Mesenchymal stem cell (in vitro differentiated cells and primary cell): ENCODE measurements at regions not wholly inside any gene's neighbourhood (a gene's known extent, or its start where the extent isn't known, plus 50 kb on each side); places are given as distances from the start of the nearest gene placed in this dataset.

Experiments
- DNase-seq: peaks from one replicate; pipeline ENCODE4 v3.0.0-alpha.2; 2013
- H2AFZ ChIP-seq: one replicate; pipeline ENCODE4 v1.6.1; 2013; ENCODE audit warnings: low read depth, mild to moderate bottlenecking, control low read depth, inconsistent platforms, low read length, moderate library complexity
- H2AK5ac ChIP-seq: 2 replicates; pipeline ENCODE4 v1.6.1; 2013; ENCODE audit warnings: low read length, moderate library complexity, mild to moderate bottlenecking, inconsistent platforms; ENCODE audit not compliant: severe bottlenecking
- H2BK120ac ChIP-seq: one replicate; pipeline ENCODE4 v1.6.1; 2013; ENCODE audit warnings: low read depth, mild to moderate bottlenecking, inconsistent platforms, low read length, moderate library complexity
- H2BK12ac ChIP-seq, 2 experiments: one replicate each; pipeline ENCODE4 v1.6.1; 2013; ENCODE audit warnings: inconsistent platforms in 2 of 2, low read length in 2 of 2, mild to moderate bottlenecking in 2 of 2, moderate library complexity in 2 of 2, control low read depth in 1 of 2
- H2BK15ac ChIP-seq: one replicate; pipeline ENCODE4 v1.6.1; 2013; ENCODE audit warnings: mild to moderate bottlenecking, low read depth, inconsistent platforms; ENCODE audit not compliant: poor library complexity, severe bottlenecking
- H2BK5ac ChIP-seq: 2 replicates; pipeline ENCODE4 v1.6.1; 2013; ENCODE audit warnings: low read depth, mild to moderate bottlenecking, low read length, control low read depth, inconsistent platforms; ENCODE audit not compliant: poor library complexity, severe bottlenecking
- H3K14ac ChIP-seq, 2 experiments: one replicate each; pipeline ENCODE4 v1.6.1; 2013; ENCODE audit warnings: inconsistent platforms in 2 of 2, low read length in 2 of 2, control low read depth in 1 of 2, mild to moderate bottlenecking in 1 of 2, moderate library complexity in 1 of 2
- H3K18ac ChIP-seq, 2 experiments: one replicate each; pipeline ENCODE4 v1.6.1; 2013; ENCODE audit warnings: inconsistent platforms in 2 of 2, low read length in 2 of 2, control low read depth in 1 of 2, low read depth in 1 of 2, mild to moderate bottlenecking in 1 of 2
- H3K23ac ChIP-seq, 2 experiments: one replicate each; pipeline ENCODE4 v1.6.1; 2013; ENCODE audit warnings: inconsistent platforms in 2 of 2, low read length in 2 of 2, mild to moderate bottlenecking in 2 of 2, moderate library complexity in 2 of 2, control low read depth in 1 of 2
- H3K27ac ChIP-seq: 2 replicates; pipeline ENCODE4 v1.5.1; 2013; ENCODE audit warnings: mild to moderate bottlenecking, moderate library complexity, low read length, control low read depth, inconsistent platforms; ENCODE audit not compliant: poor library complexity, severe bottlenecking
- H3K27me3 ChIP-seq, 2 experiments: 2 replicates each; pipeline versions ENCODE4 v1.6.1 to v1.7.0; 2013; ENCODE audit warnings: low read length in 2 of 2, mild to moderate bottlenecking in 2 of 2, moderate library complexity in 2 of 2, control low read depth in 1 of 2, inconsistent platforms in 1 of 2; ENCODE audit not compliant: control insufficient read depth in 1 of 2, insufficient read depth in 1 of 2
- H3K36me3 ChIP-seq, 2 experiments: 2 replicates each; pipeline versions ENCODE4 v1.6.1 to v1.7.0; 2013; ENCODE audit warnings: low read length in 2 of 2, control low read depth in 1 of 2, inconsistent platforms in 1 of 2, low read depth in 1 of 2, mild to moderate bottlenecking in 1 of 2; ENCODE audit not compliant: insufficient read depth in 2 of 2, control insufficient read depth in 1 of 2
- H3K4ac ChIP-seq, 2 experiments: one replicate each; pipeline ENCODE4 v1.6.1; 2013; ENCODE audit warnings: inconsistent platforms in 2 of 2, low read length in 2 of 2, mild to moderate bottlenecking in 2 of 2, moderate library complexity in 2 of 2, control low read depth in 1 of 2, low read depth in 1 of 2
- H3K4me1 ChIP-seq: 2 replicates; pipeline ENCODE4 v1.6.1; 2013; ENCODE audit warnings: low read depth, low read length, control low read depth; ENCODE audit not compliant: control insufficient read depth, insufficient read depth
- H3K4me2 ChIP-seq: 2 replicates; pipeline ENCODE4 v1.6.1; 2013; ENCODE audit warnings: low read length, mild to moderate bottlenecking, inconsistent platforms; ENCODE audit not compliant: poor library complexity, severe bottlenecking
- H3K4me3 ChIP-seq, 2 experiments: 2 replicates each; pipeline versions ENCODE4 v1.5.1 to v1.7.0; 2013; ENCODE audit warnings: low read length in 2 of 2, mild to moderate bottlenecking in 2 of 2, control low read depth in 1 of 2, low read depth in 1 of 2; ENCODE audit not compliant: insufficient read depth in 1 of 2
- H3K79me1 ChIP-seq: replicated peaks from 2 replicates; pipeline ENCODE4 v1.6.1; 2013; ENCODE audit warnings: mild to moderate bottlenecking, control low read depth, low read length, inconsistent platforms; ENCODE audit not compliant: poor library complexity, severe bottlenecking
- H3K9ac ChIP-seq: 2 replicates; pipeline ENCODE4 v1.7.0; 2013; ENCODE audit warnings: mild to moderate bottlenecking, low read length, moderate library complexity
- H3K9me3 ChIP-seq: 2 replicates; pipeline ENCODE4 v1.7.0; 2013; ENCODE audit warnings: mild to moderate bottlenecking, low read length; ENCODE audit not compliant: control insufficient read depth
- H4K8ac ChIP-seq: one replicate; pipeline ENCODE4 v1.6.1; 2013; ENCODE audit warnings: inconsistent platforms, mild to moderate bottlenecking, low read length, moderate library complexity
- H4K91ac ChIP-seq: one replicate; pipeline ENCODE4 v1.6.1; 2013; ENCODE audit warnings: mild to moderate bottlenecking, low read length, inconsistent platforms
- WGBS: methylation state at CpG from one replicate; pipeline ENCODE4 v1.1.7; 2013; ENCODE audit warnings: mixed read lengths; 5-methylcytosine and 5-hydroxymethylcytosine counted together

DNA sequence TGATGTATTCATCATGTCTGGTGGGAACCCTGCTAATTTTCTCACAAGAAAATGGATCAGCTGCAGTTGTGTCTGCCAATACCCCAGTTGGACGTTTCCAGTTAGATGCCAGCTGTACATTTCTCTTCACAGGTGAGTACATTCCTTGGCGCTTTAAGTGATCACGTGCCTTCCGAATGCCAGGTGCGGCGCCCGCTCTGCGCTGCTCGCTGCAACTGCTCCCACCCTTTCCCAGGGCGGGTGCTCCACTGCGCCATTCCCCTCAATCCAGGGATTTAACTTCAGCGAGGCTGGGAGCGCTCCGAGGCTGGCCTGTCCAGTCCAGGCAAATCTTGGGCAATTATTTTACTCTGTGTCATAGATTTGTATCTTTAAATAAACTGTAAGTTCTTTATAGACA is 225.0 kb upstream of the RAB6C start:
- Histone ChIP-seq H3K4me1 (no peaks in the 10 kb centered on the region), H2BK120ac (no peak overlapping the region), H3K23ac (no peak overlapping the region), H3K27ac (no peak overlapping the region), H3K4ac (no peak overlapping the region), H2BK15ac (no peak overlapping the region), H4K8ac (no peak overlapping the region), H3K36me3 (no peaks in the 10 kb centered on the region), H2BK5ac (no peak overlapping the region), H4K91ac (no peak overlapping the region), H2AFZ (no peak overlapping the region), H2BK12ac (no peak overlapping the region), H3K18ac (no peak overlapping the region), H3K14ac (no peak overlapping the region), H3K4me3 (no peak overlapping the region), H3K9ac (no peak overlapping the region), H2AK5ac (no peak overlapping the region), H3K27me3 (peaks cover 0 to 9% of the 10 kb centered on the region in 2 experiments), H3K9me3 (peaks cover 4% of the 10 kb centered on the region), H3K79me1 (no peaks in the 10 kb centered on the region), H3K4me2 (no peak overlapping the region)
- DNase-seq, result no peak
- 91% methylated on average over 14 of the region's 14 CpGs for WGBS

DNA sequence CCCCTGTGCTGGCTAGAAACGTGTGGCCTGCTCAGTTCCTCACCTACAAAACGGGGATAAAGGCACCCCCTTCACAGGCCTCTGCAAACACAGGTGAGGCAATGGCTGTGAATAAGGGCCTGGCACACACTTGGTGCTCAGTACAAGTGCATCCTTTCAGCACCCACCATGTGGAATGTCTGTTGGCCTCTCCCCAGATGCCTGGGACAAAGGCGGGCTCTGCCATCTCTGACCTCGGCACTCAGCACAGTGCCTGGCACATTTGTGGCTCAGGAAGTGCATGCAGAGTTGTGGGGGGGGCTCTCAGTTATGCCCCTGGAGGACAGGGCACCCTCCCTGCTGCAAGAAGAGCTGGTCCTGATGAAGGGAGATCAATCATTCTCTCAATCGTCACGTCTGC is 224.6 kb upstream of the RAB6C start:
- Histone ChIP-seq H3K36me3 (no peaks in the 10 kb centered on the region), H3K4me1 (peaks cover under 1% of the 10 kb centered on the region), H3K9me3 (peaks cover 4% of the 10 kb centered on the region), H4K8ac (no peak overlapping the region), H2BK12ac (no peak overlapping the region), H3K23ac (no peak overlapping the region), H2AFZ (no peak overlapping the region), H3K79me1 (no peaks in the 10 kb centered on the region), H2BK5ac (no peak overlapping the region), H3K27ac (no peak overlapping the region), H3K14ac (no peak overlapping the region), H2AK5ac (no peak overlapping the region), H3K4ac (no peak overlapping the region), H3K4me2 (no peak overlapping the region), H3K18ac (no peak overlapping the region), H2BK15ac (no peak overlapping the region), H4K91ac (no peak overlapping the region), H3K4me3 (no peak overlapping the region), H2BK120ac (no peak overlapping the region), H3K27me3 (peaks cover 0 to 9% of the 10 kb centered on the region in 2 experiments), H3K9ac (no peak overlapping the region)
- WGBS, result 71% methylated on average over 6 of the region's 6 CpGs
- DNase-seq, result no peak

DNA sequence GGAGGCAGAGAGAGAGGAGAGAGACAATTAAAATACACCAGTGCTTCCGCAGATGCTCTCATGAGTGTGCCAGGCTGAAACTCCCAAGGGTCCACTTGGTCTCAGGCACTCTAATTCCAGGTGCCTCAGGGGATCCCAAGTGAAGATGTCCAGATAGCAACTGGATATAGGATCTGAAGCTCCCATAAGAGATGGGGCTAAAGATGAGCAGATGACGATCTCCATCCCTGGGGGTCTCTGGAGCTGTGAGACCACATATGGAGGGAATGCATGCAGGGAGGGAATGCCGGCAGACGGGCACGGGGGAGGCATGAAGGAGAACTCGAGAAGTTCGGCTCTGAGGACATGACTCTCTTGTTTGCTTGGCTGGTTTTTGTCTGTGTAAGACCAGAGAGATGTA is 223.7 kb upstream of the RAB6C start:
- Histone ChIP-seq H3K36me3 (no peaks in the 10 kb centered on the region), H4K91ac (no peak overlapping the region), H3K18ac (no peak overlapping the region), H3K79me1 (no peaks in the 10 kb centered on the region), H2AFZ (no peak overlapping the region), H3K4me1 (peaks cover 1% of the 10 kb centered on the region), H3K27ac (no peak overlapping the region), H3K9ac (no peak overlapping the region), H3K9me3 (no peaks in the 10 kb centered on the region), H3K14ac (no peak overlapping the region), H2AK5ac (no peak overlapping the region), H3K23ac (no peak overlapping the region), H2BK12ac (no peak overlapping the region), H3K4me2 (no peak overlapping the region), H2BK120ac (no peak overlapping the region), H2BK15ac (no peak overlapping the region), H3K27me3 (peaks cover 0 to 9% of the 10 kb centered on the region in 2 experiments), H4K8ac (no peak overlapping the region), H3K4me3 (no peak overlapping the region), H2BK5ac (no peak overlapping the region), H3K4ac (no peak overlapping the region)
- 82% methylated on average over 7 of the region's 7 CpGs for WGBS
- DNase-seq, result no peak

DNA sequence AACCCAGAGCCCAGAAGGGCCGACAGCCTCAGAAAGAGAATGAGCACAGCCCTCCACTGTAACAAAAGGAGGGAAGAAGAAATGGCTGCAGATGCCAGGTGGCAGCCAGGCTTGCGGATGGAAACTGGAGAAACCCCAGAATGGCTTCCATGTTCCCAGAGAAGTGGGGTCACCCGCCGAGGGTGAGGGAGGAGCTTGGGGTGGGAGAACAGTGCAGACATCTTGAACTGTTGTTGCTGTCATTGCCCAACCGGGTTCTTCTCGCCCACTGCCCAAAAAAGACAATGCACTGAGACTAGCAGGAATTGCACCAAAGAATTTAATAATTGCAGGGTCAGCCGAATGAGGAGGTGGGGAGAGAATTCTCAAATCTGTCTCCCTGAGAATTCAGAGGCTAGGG is 223.2 kb upstream of the RAB6C start:
- Histone ChIP-seq H3K36me3 (no peaks in the 10 kb centered on the region), H3K27me3 (peaks cover 0 to 9% of the 10 kb centered on the region in 2 experiments), H2AFZ (no peak overlapping the region), H4K91ac (no peak overlapping the region), H3K23ac (no peak overlapping the region), H3K9me3 (no peaks in the 10 kb centered on the region), H3K79me1 (no peaks in the 10 kb centered on the region), H4K8ac (no peak overlapping the region), H2BK12ac (no peak overlapping the region), H2BK120ac (no peak overlapping the region), H2BK5ac (no peak overlapping the region), H3K4ac (no peak overlapping the region), H3K4me3 (no peak overlapping the region), H3K27ac (no peak overlapping the region), H3K4me2 (no peak overlapping the region), H3K4me1 (peaks cover 1% of the 10 kb centered on the region), H3K9ac (no peak overlapping the region), H3K14ac (no peak overlapping the region), H2AK5ac (no peak overlapping the region), H2BK15ac (no peak overlapping the region), H3K18ac (no peak overlapping the region)
- 79% methylated on average over 7 of the region's 7 CpGs for WGBS
- DNase-seq, result no peak
